Panc1 (cell line): ENCODE measurements at regions not wholly inside any gene's neighbourhood (a gene's known extent, or its start where the extent isn't known, plus 50 kb on each side); places are given as distances from the start of the nearest gene placed in this dataset.
"Not testable (repeated sequence)": the region's sequence is repeated elsewhere in the genome, so short reads cannot be mapped to it uniquely, and the experiment has no call there.

Source experiments
- ATAC-seq: fragments of 200-7000 bp; cut with Tn5 transposase; 2 replicates; pipeline ENCODE4 v1.9.1; 2020; ENCODE audit warnings: mild to moderate bottlenecking, moderate library complexity
- BruUV-seq: library from RNA; stranded (reverse); fragments of 400-500 nt; replicated peaks from 2 replicates; lab custom pipeline; 2021; lab: Mats Ljungman, UMichigan
- CTCF ChIA-PET: fragments of 300-600 bp; sonication (Branson Sonifier 250); formaldehyde crosslinking; loops from one replicate; lab custom pipeline; 2022; ENCODE audit warnings: antibody characterized with exemption; lab: Charles Lee
- POLR2A ChIA-PET: fragments of 300-600 bp; sonication (Branson Sonifier 250); formaldehyde crosslinking; loops from one replicate; lab custom pipeline; 2022; ENCODE audit warnings: antibody characterized with exemption; lab: Charles Lee
- DNase-seq: peaks from one replicate; pipeline ENCODE4 v3.0.0-alpha.2; 2010; ENCODE audit warnings: low read depth, low spot score
- H3K27ac ChIP-seq: 2 replicates; pipeline ENCODE4 v1.5.1; 2011; ENCODE audit warnings: mild to moderate bottlenecking, low read length, inconsistent platforms
- H3K27me3 ChIP-seq: fragments of 200-500 bp; sonication (Bioruptor generic); 2 replicates; pipeline ENCODE4 v1.6.0; 2014; ENCODE audit warnings: low read length, inconsistent platforms; ENCODE audit not compliant: control insufficient read depth, insufficient read depth
- H3K36me3 ChIP-seq: fragments of 200-500 bp; sonication (Bioruptor generic); 2 replicates; pipeline ENCODE4 v1.5.1; 2014; ENCODE audit warnings: inconsistent platforms, mild to moderate bottlenecking, low read length, moderate library complexity; ENCODE audit not compliant: control insufficient read depth, insufficient read depth
- H3K4me1 ChIP-seq: 2 replicates; pipeline ENCODE4 v1.5.1; 2011; ENCODE audit warnings: inconsistent platforms, mild to moderate bottlenecking, low read length, moderate library complexity; ENCODE audit not compliant: control insufficient read depth, insufficient read depth
- H3K4me3 ChIP-seq, 2 experiments: 2 replicates each; pipeline ENCODE4 v1.5.1; 2011 to 2012; ENCODE audit warnings: low read depth in 2 of 2, low read length in 2 of 2, mild to moderate bottlenecking in 2 of 2, inconsistent platforms in 1 of 2, moderate library complexity in 1 of 2
- H3K9me3 ChIP-seq: fragments of 200-500 bp; sonication (Bioruptor generic); 2 replicates; pipeline ENCODE4 v1.5.1; 2014; ENCODE audit warnings: low read depth, mild to moderate bottlenecking, inconsistent platforms, low read length, moderate library complexity; ENCODE audit not compliant: control insufficient read depth, insufficient read depth
- POLR2AphosphoS5 ChIP-seq: IDR thresholded peaks from 2 replicates; pipeline ENCODE4 v1.6.1; 2012; ENCODE audit warnings: mild to moderate bottlenecking, low read depth, low read length, moderate library complexity
- SIN3A ChIP-seq: IDR thresholded peaks from 2 replicates; pipeline ENCODE4 v1.6.1; 2012; ENCODE audit warnings: low read depth, mild to moderate bottlenecking, low read length, moderate library complexity, borderline replicate concordance; ENCODE audit not compliant: insufficient read depth
- TCF7L2 ChIP-seq: IDR thresholded peaks from 2 replicates; pipeline ENCODE4 v1.6.1; 2011; ENCODE audit warnings: mild to moderate bottlenecking, low read depth, low read length, inconsistent platforms
- in situ Hi-C: cut with HindIII; loops from 2 replicates; pipeline ENCODE4 v1.10.0; 2016; ENCODE audit warnings: low sequenced_read_pairs, low pct_unique_long_range_greater_than_20kb
- intact Hi-C: fragments of 100-400 bp; cut with micrococcal nuclease; formaldehyde crosslinking; loops from one replicate; pipeline ENCODE4 v1.10.0; 2022; ENCODE audit not compliant: unreplicated experiment
- TF ChIP-seq, protein P1 (sequence below), 2 experiments: IDR thresholded peaks; 2 replicates each; pipeline ENCODE4 v1.6.1; 2011 to 2012; ENCODE audit warnings: low read depth in 2 of 2, control low read depth in 1 of 2, low read length in 1 of 2, mild to moderate bottlenecking in 1 of 2, moderate library complexity in 1 of 2; ENCODE audit not compliant: insufficient read depth in 1 of 2
- TF ChIP-seq, protein P2 (sequence below): fragments of 450-650 bp; IDR thresholded peaks from 2 replicates; pipeline ENCODE4 v1.5.1; 2017; ENCODE audit warnings: mild to moderate bottlenecking

DNA sequence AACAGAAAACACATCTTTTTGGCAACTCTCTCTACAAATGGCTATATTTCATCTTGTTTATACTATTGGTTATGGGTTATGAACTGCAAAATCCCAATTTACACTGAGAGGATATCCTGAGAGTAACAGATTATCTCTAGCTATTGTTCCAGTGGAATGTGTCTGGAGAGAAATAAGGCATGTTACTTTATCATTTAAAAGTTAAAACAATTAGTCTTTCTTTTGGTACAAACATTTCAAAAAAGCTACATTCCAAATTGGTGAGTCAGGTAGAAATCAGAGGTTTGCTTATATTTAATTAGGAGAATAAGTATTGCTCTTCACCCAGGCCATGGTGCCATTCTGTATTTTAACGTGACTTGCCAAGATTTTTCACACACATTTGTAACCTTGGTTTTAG, 411.6 kb downstream of the CCER1 start:
- H3K27ac ChIP-seq: no peak overlapping the region
- no peaks in the 10 kb centered on the region for H3K36me3 ChIP-seq
- no peaks in the 10 kb centered on the region for H3K9me3 ChIP-seq
- no peaks in the 10 kb centered on the region for H3K4me1 ChIP-seq
- CTCF ChIA-PET: no interaction called here
- intact Hi-C loops (no loop called here), in situ Hi-C loops (no loop called here)
- BruUV-seq: no TSS peak
- POLR2A ChIA-PET: no interaction called here
- H3K4me3 ChIP-seq: no peak overlapping the region
- no peaks in the 10 kb centered on the region for H3K27me3 ChIP-seq
- no peak for DNase-seq
- no peak for ATAC-seq
- TF ChIP-seq, protein P1, sequence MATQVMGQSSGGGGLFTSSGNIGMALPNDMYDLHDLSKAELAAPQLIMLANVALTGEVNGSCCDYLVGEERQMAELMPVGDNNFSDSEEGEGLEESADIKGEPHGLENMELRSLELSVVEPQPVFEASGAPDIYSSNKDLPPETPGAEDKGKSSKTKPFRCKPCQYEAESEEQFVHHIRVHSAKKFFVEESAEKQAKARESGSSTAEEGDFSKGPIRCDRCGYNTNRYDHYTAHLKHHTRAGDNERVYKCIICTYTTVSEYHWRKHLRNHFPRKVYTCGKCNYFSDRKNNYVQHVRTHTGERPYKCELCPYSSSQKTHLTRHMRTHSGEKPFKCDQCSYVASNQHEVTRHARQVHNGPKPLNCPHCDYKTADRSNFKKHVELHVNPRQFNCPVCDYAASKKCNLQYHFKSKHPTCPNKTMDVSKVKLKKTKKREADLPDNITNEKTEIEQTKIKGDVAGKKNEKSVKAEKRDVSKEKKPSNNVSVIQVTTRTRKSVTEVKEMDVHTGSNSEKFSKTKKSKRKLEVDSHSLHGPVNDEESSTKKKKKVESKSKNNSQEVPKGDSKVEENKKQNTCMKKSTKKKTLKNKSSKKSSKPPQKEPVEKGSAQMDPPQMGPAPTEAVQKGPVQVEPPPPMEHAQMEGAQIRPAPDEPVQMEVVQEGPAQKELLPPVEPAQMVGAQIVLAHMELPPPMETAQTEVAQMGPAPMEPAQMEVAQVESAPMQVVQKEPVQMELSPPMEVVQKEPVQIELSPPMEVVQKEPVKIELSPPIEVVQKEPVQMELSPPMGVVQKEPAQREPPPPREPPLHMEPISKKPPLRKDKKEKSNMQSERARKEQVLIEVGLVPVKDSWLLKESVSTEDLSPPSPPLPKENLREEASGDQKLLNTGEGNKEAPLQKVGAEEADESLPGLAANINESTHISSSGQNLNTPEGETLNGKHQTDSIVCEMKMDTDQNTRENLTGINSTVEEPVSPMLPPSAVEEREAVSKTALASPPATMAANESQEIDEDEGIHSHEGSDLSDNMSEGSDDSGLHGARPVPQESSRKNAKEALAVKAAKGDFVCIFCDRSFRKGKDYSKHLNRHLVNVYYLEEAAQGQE (IDR thresholded peaks at IDR 0.05; ENCODE audit: insufficient read depth in 1 of 2, low read depth in 2 of 2, low read length in 1 of 2): no peak
- TF ChIP-seq TCF7L2: no peak
- TF ChIP-seq, protein P2, sequence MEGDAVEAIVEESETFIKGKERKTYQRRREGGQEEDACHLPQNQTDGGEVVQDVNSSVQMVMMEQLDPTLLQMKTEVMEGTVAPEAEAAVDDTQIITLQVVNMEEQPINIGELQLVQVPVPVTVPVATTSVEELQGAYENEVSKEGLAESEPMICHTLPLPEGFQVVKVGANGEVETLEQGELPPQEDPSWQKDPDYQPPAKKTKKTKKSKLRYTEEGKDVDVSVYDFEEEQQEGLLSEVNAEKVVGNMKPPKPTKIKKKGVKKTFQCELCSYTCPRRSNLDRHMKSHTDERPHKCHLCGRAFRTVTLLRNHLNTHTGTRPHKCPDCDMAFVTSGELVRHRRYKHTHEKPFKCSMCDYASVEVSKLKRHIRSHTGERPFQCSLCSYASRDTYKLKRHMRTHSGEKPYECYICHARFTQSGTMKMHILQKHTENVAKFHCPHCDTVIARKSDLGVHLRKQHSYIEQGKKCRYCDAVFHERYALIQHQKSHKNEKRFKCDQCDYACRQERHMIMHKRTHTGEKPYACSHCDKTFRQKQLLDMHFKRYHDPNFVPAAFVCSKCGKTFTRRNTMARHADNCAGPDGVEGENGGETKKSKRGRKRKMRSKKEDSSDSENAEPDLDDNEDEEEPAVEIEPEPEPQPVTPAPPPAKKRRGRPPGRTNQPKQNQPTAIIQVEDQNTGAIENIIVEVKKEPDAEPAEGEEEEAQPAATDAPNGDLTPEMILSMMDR: no peak
- TF ChIP-seq SIN3A: no peak
- TF ChIP-seq POLR2AphosphoS5: no peak

DNA sequence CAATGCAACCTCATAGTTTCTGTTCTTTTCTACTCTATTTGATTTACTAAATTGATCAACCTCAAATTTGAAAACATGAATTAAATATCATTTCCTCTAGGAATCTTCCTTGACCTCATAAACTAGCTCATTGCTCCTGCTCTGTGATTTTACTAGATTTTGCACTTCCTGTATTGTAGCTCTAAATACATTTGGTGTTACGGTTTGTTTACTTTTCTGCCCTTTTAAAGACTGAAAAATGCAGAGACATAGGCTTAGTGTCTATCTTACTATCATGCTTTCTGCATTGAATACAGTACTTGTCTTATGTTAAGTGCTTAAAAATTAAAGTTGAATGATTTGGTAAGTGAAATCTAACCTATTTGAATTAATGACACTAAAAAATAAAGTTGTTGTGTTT, 412.1 kb downstream of the CCER1 start:
- DNase-seq, POLR2A ChIA-PET, ATAC-seq, H3K4me3 ChIP-seq, BruUV-seq, CTCF ChIA-PET, H3K27ac ChIP-seq, intact Hi-C loops, in situ Hi-C loops, H3K27me3 ChIP-seq, H3K9me3 ChIP-seq, H3K36me3 ChIP-seq, H3K4me1 ChIP-seq: not testable (repeated sequence)

DNA sequence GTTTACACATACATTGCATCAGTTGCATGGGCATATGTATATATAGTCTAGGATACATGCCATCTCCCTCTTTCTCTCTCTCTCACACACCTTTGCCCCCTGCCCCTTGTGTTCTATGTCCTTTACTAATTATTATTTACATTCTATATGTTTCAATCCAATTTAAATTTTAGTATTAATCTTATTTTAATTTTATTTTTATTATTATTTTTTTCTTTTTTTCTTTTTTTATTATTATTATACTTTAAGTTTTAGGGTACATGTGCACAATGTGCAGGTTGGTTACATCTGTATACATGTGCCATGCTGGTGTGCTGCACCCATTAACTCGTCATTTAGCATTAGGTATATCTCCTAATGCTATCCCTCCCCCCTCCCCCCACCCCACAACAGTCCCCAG, 421.1 kb downstream of the CCER1 start:
- H3K27ac ChIP-seq, H3K4me3 ChIP-seq, H3K36me3 ChIP-seq, H3K4me1 ChIP-seq, BruUV-seq, ATAC-seq, H3K27me3 ChIP-seq, in situ Hi-C loops, intact Hi-C loops, POLR2A ChIA-PET, H3K9me3 ChIP-seq, DNase-seq, CTCF ChIA-PET: not testable (repeated sequence)
